HUES48 (cell line): ENCODE measurements at regions not wholly inside any gene's neighbourhood (a gene's known extent, or its start where the extent isn't known, plus 50 kb on each side); places are given as distances from the start of the nearest gene placed in this dataset.

ENCODE experiments used
- H3K27ac ChIP-seq: one replicate; pipeline ENCODE4 v1.7.0; 2013; ENCODE audit warnings: low read depth, low read length, inconsistent platforms
- H3K27me3 ChIP-seq: 2 replicates; pipeline ENCODE4 v1.6.1; 2013; ENCODE audit warnings: mild to moderate bottlenecking, low read length; ENCODE audit not compliant: control insufficient read depth, insufficient read depth
- H3K36me3 ChIP-seq: 2 replicates; pipeline ENCODE4 v1.6.1; 2013; ENCODE audit warnings: low read length; ENCODE audit not compliant: control insufficient read depth, insufficient read depth
- H3K4me1 ChIP-seq: 2 replicates; pipeline ENCODE4 v1.6.1; 2013; ENCODE audit warnings: mild to moderate bottlenecking, low read length; ENCODE audit not compliant: control insufficient read depth, insufficient read depth
- H3K4me3 ChIP-seq: 2 replicates; pipeline ENCODE4 v1.5.1; 2013; ENCODE audit warnings: mild to moderate bottlenecking, low read depth, low read length
- H3K9ac ChIP-seq: 2 replicates; pipeline ENCODE4 v1.6.1; 2013; ENCODE audit warnings: mild to moderate bottlenecking, low read depth, low read length, moderate library complexity
- H3K9me3 ChIP-seq: 2 replicates; pipeline ENCODE4 v1.6.1; 2013; ENCODE audit warnings: low read length; ENCODE audit not compliant: control insufficient read depth, insufficient read depth

DNA sequence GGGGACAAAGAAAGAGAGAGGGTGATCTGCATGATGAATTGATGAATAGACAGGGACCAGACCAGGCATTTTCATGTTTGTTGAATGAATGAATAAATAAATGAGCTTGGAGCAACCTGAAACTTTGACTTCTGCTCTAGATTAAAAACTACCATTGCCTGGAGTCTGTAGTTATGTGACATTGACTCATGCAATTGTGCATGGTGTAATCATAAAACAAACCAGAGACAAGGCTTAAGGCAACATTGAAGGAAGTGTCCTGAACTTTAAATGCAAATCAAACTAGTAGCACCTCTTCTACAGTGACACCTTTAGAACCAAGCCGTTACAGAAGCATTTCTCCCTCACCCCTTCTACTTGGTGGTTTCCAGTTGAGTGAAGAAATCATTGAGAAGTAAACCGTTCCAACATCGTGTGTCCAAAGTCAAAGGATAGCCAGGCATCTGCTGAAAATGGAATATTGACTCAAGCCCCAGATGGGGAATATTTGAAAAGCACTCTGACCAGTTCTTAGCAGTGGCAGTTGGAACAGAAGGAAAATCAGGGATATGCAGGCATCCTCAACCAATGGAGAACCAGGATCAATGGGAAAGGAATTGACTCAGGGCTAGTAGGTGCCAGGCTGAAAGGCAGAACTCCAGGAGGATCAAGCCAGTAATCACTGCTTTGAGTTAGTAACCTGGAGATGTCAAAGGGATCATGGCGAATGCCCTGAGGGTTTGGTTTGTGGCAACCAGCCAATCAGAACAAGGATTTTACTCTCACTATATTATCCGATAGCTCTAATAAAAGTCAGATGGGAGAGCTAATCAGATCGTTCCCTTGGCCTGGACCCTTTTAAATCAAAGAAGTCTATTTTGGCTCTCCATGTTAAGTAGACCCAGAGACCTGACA is 171.2 kb upstream of the TSHZ2 start:
- Histone ChIP-seq H3K27me3 (no peaks in the 10 kb centered on the region), H3K9me3 (no peaks in the 10 kb centered on the region), H3K36me3 (no peaks in the 10 kb centered on the region), H3K4me3 (no peak overlapping the region), H3K27ac (no peak overlapping the region), H3K4me1 (no peaks in the 10 kb centered on the region), H3K9ac (no peak overlapping the region; the same call in 1 of the 2 replicates)

DNA sequence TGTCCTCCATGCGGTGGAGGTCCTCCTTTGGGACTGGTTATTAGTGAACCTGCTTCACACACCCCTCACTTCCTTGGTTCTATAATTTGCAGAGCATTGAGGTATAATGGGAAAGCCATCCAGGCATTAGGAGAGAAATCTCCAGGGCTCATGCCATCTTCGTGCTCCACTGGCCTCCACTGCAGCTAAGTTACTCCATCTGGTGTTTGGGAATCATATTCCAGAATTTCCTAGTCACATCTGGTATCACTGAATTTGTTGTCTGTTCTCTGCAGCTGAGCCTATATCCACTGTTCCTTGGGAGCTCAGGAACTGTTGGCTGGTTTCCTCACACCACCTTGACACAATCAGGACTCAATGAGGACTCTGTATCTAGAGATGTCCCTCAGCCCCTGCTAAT is 173.0 kb upstream of the TSHZ2 start:
- H3K27ac ChIP-seq, result no peak overlapping the region
- H3K9ac ChIP-seq, result no peak overlapping the region
- no peaks in the 10 kb centered on the region for H3K27me3 ChIP-seq
- no peaks in the 10 kb centered on the region for H3K9me3 ChIP-seq
- no peaks in the 10 kb centered on the region for H3K4me1 ChIP-seq
- H3K4me3 ChIP-seq, result no peak overlapping the region
- H3K36me3 ChIP-seq, result no peaks in the 10 kb centered on the region

DNA sequence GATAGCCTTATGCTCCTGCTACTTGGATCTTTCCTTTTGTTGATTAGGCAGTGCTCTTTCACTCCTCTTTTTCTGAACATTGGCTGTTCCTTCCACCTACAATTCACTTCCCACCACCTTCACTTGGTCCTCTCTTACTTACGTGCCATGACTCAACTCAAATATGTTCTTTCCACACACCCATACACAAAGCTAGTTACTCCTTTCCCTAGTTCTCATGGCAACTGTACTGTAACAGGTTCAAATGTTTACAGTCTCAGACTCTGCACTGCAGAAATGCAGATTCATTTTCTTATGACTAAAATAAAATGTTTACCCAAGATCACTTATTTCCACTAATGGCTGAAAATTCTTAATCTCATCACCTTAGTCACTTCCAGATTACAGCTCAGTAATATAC is 174.0 kb upstream of the TSHZ2 start:
- Histone ChIP-seq H3K36me3 (no peaks in the 10 kb centered on the region), H3K27me3 (no peaks in the 10 kb centered on the region), H3K4me1 (no peaks in the 10 kb centered on the region), H3K27ac (no peak overlapping the region), H3K9ac (no peak overlapping the region), H3K9me3 (no peaks in the 10 kb centered on the region), H3K4me3 (no peak overlapping the region)

DNA sequence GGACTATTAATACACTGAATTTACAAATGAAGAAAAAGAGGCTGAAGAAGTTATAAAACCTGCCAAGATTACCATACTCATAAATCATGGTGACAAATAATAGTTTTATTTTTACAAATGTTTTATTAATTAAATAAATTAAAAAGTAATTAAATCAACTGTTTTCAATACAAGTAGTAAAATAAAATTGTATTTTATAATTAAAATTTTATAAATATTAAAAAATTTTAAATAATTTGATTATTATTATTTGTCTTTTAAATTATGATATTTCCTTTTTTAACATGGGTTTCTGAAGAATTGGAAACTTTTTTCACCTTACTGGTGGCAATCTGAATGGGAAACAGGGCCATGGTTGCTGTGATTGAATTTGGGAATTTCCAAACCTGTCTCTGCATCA is 177.3 kb upstream of the TSHZ2 start:
- H3K27me3 ChIP-seq, result no peaks in the 10 kb centered on the region
- H3K36me3 ChIP-seq, result no peaks in the 10 kb centered on the region
- no peak overlapping the region for H3K27ac ChIP-seq
- no peak overlapping the region for H3K4me3 ChIP-seq
- no peaks in the 10 kb centered on the region for H3K4me1 ChIP-seq
- no peak overlapping the region for H3K9ac ChIP-seq
- H3K9me3 ChIP-seq, result no peaks in the 10 kb centered on the region

DNA sequence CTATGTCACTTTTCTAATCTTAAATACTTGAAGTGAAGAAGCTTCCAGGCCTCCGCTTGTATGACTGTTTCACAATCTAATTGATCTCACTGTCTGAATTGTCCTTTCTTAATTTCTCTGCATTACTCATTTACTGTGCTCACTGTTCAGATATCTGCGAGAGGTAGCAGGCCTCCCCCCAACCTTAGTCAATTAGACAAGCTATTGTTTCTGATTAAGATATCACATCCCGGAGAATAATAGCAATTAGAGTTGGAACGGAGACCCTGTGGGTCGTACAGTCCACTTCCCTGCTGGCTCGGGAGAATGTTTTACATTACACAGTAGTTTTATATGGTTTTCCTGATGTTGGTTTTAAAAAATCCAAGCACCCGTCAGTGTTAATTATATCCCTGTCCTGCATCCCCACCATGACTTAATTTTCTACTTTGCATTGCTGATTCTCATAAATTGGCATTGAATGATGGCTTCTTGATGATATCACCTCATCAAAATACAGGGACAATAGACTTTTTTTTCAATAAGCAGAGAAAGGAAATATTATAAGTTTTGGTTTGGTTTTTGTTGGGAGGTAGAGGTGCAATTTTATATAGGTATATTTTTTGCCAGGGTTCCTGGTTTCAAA is 178.7 kb upstream of the TSHZ2 start:
- Histone ChIP-seq H3K27me3 (no peaks in the 10 kb centered on the region), H3K36me3 (no peaks in the 10 kb centered on the region), H3K9me3 (no peaks in the 10 kb centered on the region), H3K4me1 (no peaks in the 10 kb centered on the region), H3K4me3 (no peak overlapping the region), H3K27ac (no peak overlapping the region), H3K9ac (no peak overlapping the region)

DNA sequence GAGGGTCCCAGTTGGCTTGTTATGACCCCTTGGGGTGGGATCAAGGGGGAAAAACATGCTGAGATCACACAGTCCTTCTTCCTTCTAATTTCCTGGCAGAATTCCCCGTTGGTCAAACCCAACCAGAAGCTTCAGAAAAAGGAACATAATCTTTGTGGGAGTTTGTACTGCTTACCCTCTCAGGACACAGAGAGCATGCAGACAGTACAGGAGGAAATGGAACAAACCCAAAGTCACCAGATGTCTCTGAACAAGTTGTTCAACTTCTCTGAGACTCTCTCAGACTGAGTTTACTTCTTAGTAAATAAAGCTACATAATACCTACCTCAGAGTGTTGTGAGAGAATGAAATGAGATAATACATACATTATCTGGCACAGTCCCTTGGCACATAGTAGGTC is 181.1 kb upstream of the TSHZ2 start:
- H3K27me3 ChIP-seq, result no peaks in the 10 kb centered on the region
- no peak overlapping the region for H3K27ac ChIP-seq
- H3K9me3 ChIP-seq, result no peaks in the 10 kb centered on the region
- no peaks in the 10 kb centered on the region for H3K36me3 ChIP-seq
- no peaks in the 10 kb centered on the region for H3K4me1 ChIP-seq
- no peak overlapping the region for H3K4me3 ChIP-seq
- H3K9ac ChIP-seq, result no peak overlapping the region

DNA sequence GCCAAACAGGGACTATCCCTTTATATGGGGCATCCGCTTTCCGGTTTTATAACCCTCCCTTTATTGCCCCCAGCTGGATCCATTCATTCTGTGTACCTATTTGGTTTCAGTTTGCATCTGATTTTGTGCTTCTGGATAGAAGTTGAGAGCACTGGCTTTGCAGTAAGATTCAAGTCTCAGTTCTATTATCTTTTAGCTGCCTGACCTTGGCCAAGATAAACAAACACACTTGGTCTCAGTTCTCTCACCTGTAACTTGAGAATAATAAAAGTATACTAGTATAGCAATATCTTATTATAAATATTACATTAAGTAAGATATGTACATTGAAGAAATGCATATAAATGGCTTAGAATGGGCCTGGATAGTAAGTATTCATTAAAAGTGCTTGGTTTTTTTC is 182.4 kb upstream of the TSHZ2 start:
- Histone ChIP-seq H3K9ac (no peak overlapping the region), H3K9me3 (no peaks in the 10 kb centered on the region), H3K27me3 (no peaks in the 10 kb centered on the region), H3K4me3 (no peak overlapping the region), H3K27ac (no peak overlapping the region), H3K4me1 (no peaks in the 10 kb centered on the region), H3K36me3 (no peaks in the 10 kb centered on the region)

DNA sequence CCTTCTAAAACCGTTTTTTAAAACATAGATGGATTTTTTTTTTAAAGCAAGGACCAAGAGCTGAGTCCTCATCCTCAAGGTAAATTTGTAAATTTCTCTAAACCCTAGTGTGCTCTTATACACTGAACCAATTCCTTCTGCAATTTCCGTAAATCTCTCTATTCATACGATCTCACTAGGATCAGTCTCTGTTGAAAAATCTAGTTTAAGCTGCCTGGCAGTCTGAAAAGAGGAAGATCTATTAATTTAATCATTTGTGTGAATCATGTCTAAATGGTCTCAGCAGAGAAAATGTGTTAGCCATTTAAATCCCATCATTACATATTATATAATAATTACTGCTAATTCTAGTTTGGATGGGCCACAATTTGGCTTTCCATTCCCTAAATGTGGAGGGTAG is 184.2 kb upstream of the TSHZ2 start:
- H3K36me3 ChIP-seq, result no peaks in the 10 kb centered on the region
- no peaks in the 10 kb centered on the region for H3K4me1 ChIP-seq
- H3K27me3 ChIP-seq, result no peaks in the 10 kb centered on the region
- no peak overlapping the region for H3K27ac ChIP-seq
- no peaks in the 10 kb centered on the region for H3K9me3 ChIP-seq
- H3K4me3 ChIP-seq, result no peak overlapping the region
- H3K9ac ChIP-seq, result no peak overlapping the region

DNA sequence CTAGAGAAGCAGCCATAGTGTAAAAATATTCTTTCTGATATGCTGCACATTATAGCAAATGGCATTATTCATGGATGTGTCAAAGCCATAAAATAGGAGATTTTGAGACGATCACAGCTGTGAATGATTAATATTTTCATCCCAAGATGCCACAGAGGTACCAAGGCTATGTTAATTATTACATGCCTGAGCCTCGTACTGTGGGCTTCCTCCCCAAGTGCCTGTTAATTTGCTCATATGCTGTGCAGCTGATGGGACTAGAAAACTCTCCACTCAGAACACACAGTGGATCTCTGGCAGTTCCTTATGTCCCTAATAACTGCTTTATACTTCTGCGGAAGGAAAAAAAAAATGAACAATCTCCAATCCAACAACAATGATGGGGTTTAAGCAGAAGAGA is 184.9 kb upstream of the TSHZ2 start:
- H3K4me3 ChIP-seq, result no peak overlapping the region
- no peaks in the 10 kb centered on the region for H3K36me3 ChIP-seq
- no peak overlapping the region for H3K27ac ChIP-seq
- H3K4me1 ChIP-seq, result 0 out of 2 replicates have a peak, but pooled peaks cover 2% of the 10 kb centered on the region
- no peaks in the 10 kb centered on the region for H3K27me3 ChIP-seq
- no peak overlapping the region for H3K9ac ChIP-seq
- no peaks in the 10 kb centered on the region for H3K9me3 ChIP-seq

DNA sequence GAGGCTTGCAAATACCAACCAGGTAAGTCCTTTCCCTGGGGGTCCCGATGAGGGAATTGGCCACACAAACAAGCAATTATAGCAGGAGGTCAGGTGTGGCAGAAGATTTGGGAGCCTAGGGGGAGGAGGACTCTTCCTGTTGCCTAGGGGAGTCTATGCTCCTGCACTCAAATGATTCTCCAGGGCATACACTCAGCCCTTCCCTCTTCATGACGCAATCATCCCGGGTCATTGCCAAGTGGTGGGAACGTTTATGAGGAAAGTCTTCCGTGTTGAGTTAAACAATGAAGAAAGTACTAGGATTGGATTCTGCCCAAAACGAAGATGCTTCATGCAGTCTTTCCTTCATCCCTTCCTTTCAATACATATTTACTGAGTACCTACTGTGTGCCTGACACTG is 186.5 kb upstream of the TSHZ2 start:
- Histone ChIP-seq H3K4me3 (no peak overlapping the region), H3K4me1 (0 out of 2 replicates have a peak, but pooled peaks cover 2% of the 10 kb centered on the region), H3K9ac (no peak overlapping the region), H3K27ac (no peak overlapping the region), H3K9me3 (no peaks in the 10 kb centered on the region), H3K27me3 (no peaks in the 10 kb centered on the region), H3K36me3 (no peaks in the 10 kb centered on the region)

DNA sequence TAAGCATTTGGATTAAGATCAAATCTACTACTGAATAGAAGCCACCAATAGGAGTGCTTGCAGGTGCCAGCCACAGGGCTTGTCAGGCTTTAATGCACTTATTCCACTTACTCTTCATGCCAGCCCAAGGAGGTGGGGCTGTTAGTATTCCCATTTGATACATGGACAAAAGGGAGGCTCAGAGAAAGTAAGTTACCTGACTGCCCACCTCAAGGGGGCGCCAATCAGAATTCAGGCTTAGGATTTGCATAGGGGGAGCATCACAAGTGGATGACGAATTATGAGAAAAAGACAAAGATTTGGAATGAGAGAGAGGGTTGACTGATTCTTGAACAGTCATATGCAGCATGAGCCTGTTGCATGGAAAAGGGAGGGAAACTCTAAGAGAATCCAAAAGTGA is 188.4 kb upstream of the TSHZ2 start:
- Histone ChIP-seq H3K27me3 (no peaks in the 10 kb centered on the region), H3K4me3 (no peak overlapping the region), H3K27ac (no peak overlapping the region)

More for the DNA sequence above, 188.4 kb upstream of the TSHZ2 start:
- Histone ChIP-seq H3K36me3 (no peaks in the 10 kb centered on the region), H3K9me3 (no peaks in the 10 kb centered on the region), H3K9ac (no peak overlapping the region), H3K4me1 (0 out of 2 replicates have a peak, but pooled peaks cover 2% of the 10 kb centered on the region)
